Transverse colon (tissue), 4 donors: ENCODE measurements at regions not wholly inside any gene's neighbourhood (a gene's known extent, or its start where the extent isn't known, plus 50 kb on each side); places are given as distances from the start of the nearest gene placed in this dataset.

ENCODE experiments used
- CTCF ChIP-seq, 5 experiments: fragments of 200-600 bp in 3 of 5; fragments of 450-650 bp in 2 of 5; sonication (generic) in 3 of 5; IDR thresholded peaks; 1 replicate in 2 of 5; 2 replicates in 3 of 5; pipeline ENCODE4 v1.5.1; 2016 to 2017; ENCODE audit warnings: antibody characterized with exemption in 5 of 5, inconsistent platforms in 3 of 5, mild to moderate bottlenecking in 2 of 5, moderate library complexity in 1 of 5
- POLR2A ChIP-seq: fragments of 450-650 bp; IDR thresholded peaks from one replicate; pipeline ENCODE4 v1.6.1; 2016; ENCODE audit warnings: antibody characterized with exemption, mild to moderate bottlenecking, moderate library complexity
- POLR2AphosphoS5 ChIP-seq, 3 donors: sonication (generic); formaldehyde crosslinking; IDR thresholded peaks; one replicate each; pipeline ENCODE4 v1.6.1; 2016; ENCODE audit warnings: antibody characterized with exemption in 3 of 3

- no peak for TF ChIP-seq CTCF (IDR thresholded peaks at IDR 0.05)
- no peak for TF ChIP-seq POLR2A
- no peak for TF ChIP-seq POLR2AphosphoS5 (IDR thresholded peaks at IDR 0.05)
These were observed 481.1 kb downstream of the SEMA3D start for GRCh38 chr7:84705706-84706105.
